ENCODE measurements at regions not wholly inside any gene's neighbourhood (a gene's known extent, or its start where the extent isn't known, plus 50 kb on each side); places are given as distances from the start of the nearest gene placed in this dataset.
A peak's percentile ranks its signal among the peaks of the same experiment; 100 is the strongest.

DNA sequence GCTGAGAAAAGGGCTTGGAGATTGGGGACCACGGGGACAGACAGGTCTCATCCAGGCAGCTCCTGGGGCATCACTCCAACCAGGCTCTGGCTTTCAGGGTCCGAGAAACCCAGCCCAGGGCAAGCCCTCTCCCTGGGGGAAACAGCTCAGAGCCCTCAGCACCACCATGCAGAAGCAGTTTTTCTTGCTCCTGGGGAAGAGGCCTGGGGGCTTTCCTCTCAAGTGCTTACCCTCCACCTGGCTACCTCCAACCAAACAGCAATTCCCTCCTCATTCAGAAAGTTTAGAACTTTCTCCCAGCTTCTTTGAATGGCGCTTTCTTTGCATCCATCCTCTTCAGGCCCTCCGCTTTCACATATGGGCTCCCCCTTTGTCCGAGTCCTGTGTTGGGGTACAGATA is 110.4 kb upstream of the PHACTR3 start:
- 80 to 91% (median 88%) methylated on average over 5 of the region's 5 CpGs for WGBS, 5 donors
- DNase-seq = no peak
- intact Hi-C loops (cut with DNase I; ENCODE audit: low total_unique reads) = loop anchor here (10.0 kb wide), 1 partner anchor 269 kb away; no protein-coding TSS in a partner anchor
- Histone ChIP-seq H3K36me3 (no peaks in the 10 kb centered on the region), H3K27ac (no peak overlapping the region), H3K9me3 (peaks cover 0 to under 1% (median 0%) of the 10 kb centered on the region in 8 donors), H3K4me3 (no peak overlapping the region), H3K27me3 (replicated peaks in 1 of 7) (peaks cover 0 to 50% (median 10%) of the 10 kb centered on the region in 7 donors), H3K4me1 (peaks cover 0 to 5% (median 0%) of the 10 kb centered on the region in 6 donors)
- TF ChIP-seq, protein P1, sequence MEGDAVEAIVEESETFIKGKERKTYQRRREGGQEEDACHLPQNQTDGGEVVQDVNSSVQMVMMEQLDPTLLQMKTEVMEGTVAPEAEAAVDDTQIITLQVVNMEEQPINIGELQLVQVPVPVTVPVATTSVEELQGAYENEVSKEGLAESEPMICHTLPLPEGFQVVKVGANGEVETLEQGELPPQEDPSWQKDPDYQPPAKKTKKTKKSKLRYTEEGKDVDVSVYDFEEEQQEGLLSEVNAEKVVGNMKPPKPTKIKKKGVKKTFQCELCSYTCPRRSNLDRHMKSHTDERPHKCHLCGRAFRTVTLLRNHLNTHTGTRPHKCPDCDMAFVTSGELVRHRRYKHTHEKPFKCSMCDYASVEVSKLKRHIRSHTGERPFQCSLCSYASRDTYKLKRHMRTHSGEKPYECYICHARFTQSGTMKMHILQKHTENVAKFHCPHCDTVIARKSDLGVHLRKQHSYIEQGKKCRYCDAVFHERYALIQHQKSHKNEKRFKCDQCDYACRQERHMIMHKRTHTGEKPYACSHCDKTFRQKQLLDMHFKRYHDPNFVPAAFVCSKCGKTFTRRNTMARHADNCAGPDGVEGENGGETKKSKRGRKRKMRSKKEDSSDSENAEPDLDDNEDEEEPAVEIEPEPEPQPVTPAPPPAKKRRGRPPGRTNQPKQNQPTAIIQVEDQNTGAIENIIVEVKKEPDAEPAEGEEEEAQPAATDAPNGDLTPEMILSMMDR (IDR thresholded peaks at IDR 0.05 in 8 of 11, conservative IDR thresholded peaks at IDR 0.05 in 3 of 11) = no peak
- no peak for TF ChIP-seq POLR2AphosphoS5 (IDR thresholded peaks at IDR 0.05)
- no peak for TF ChIP-seq POLR2A (IDR thresholded peaks at IDR 0.05)

DNA sequence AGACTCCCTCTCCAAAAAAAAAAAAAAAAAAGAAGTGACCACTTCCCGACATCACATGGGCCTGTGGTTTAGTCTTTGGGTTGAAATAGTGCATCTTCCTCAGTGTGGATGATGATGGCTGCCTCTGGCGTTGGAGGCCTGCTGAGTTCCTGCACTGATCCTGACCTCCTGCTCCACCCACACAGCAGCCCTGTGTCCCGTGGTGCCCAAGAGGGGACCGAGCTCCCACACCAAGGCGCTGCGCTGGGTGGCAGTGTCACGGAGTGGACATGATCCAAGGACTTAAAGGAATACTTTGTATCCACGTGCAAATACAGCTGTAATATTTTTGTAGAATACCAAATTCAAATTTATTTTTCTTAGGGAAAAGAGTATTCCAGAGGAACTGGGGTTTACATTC is 109.2 kb upstream of the PHACTR3 start:
- no peaks in the 10 kb centered on the region for H3K36me3 ChIP-seq
- 76 to 82% (median 79%) methylated on average over 8 of the region's 8 CpGs for WGBS, 5 donors
- no peak overlapping the region for H3K4me3 ChIP-seq
- peaks cover 0 to 12% (median 4%) of the 10 kb centered on the region in 8 donors for H3K9me3 ChIP-seq
- TF ChIP-seq POLR2A (IDR thresholded peaks at IDR 0.05) = no peak
- TF ChIP-seq POLR2AphosphoS5 (IDR thresholded peaks at IDR 0.05) = no peak
- TF ChIP-seq, protein P1 (IDR thresholded peaks at IDR 0.05 in 8 of 11, conservative IDR thresholded peaks at IDR 0.05 in 3 of 11) = no peak
- DNase-seq = no peak
- H3K27ac ChIP-seq = no peak overlapping the region
- intact Hi-C loops (cut with DNase I; ENCODE audit: low total_unique reads) = loop anchor here (5.0 to 10.0 kb wide), 2 partner anchors 270 to 628 kb away; no protein-coding TSS in a partner anchor
- H3K4me1 ChIP-seq = peaks cover 0 to 5% (median 0%) of the 10 kb centered on the region in 6 donors
- peaks cover 0 to 54% (median 10%) of the 10 kb centered on the region in 7 donors for H3K27me3 ChIP-seq (replicated peaks in 1 of 7)

DNA sequence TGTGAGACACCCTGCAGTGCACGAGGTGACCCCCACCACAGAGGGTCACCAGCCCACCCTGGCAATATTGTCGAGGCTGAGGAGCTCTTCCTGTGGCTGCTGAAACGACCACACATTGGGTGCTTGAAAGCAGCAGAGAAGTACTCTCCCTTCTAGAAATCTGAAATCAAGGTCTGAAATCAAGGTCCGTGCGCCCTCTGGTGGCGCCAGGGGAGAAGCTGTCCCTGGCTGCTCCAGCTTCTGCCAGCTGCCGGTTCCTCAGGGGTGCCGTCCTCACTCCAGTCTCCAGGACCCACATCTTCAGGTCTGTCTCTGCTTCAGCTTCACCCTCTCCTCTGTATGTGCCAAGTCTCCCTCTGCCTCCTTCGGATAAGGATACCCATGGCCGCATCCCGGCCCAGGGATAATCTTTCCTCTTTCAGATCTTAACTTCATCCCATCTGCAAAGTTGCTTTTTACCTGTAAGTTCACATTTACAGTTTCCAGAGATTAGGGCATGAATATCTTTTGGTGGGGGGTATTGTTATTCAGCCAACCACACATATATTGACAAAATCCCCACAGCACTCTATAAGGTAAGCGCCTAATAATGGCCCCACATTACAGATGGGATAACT is 108.3 kb upstream of the PHACTR3 start:
- peaks cover 0 to 54% (median 10%) of the 10 kb centered on the region in 7 donors for H3K27me3 ChIP-seq (replicated peaks in 1 of 7)
- DNase-seq = peak; percentile 87
- H3K9me3 ChIP-seq = peaks cover 0 to 14% (median 4%) of the 10 kb centered on the region in 8 donors
- peaks cover 0 to 5% (median 0%) of the 10 kb centered on the region in 6 donors for H3K4me1 ChIP-seq
- WGBS, 5 donors = 11 to 17% (median 12%) methylated on average over 7 to 12 of the region's 12 CpGs
- intact Hi-C loops (cut with DNase I; ENCODE audit: low total_unique reads) = loop anchor here (5.0 to 10.0 kb wide), 2 partner anchors 271 to 629 kb away; no protein-coding TSS in a partner anchor
- no peak overlapping the region for H3K27ac ChIP-seq
- no peak overlapping the region for H3K4me3 ChIP-seq
- H3K36me3 ChIP-seq = no peaks in the 10 kb centered on the region
- TF ChIP-seq, protein P1 (IDR thresholded peaks at IDR 0.05 in 8 of 11, conservative IDR thresholded peaks at IDR 0.05 in 3 of 11) = peak; percentile 31 to 94 (median 82)
- TF ChIP-seq POLR2AphosphoS5 (IDR thresholded peaks at IDR 0.05) (no peak), POLR2A (IDR thresholded peaks at IDR 0.05) (no peak)

DNA sequence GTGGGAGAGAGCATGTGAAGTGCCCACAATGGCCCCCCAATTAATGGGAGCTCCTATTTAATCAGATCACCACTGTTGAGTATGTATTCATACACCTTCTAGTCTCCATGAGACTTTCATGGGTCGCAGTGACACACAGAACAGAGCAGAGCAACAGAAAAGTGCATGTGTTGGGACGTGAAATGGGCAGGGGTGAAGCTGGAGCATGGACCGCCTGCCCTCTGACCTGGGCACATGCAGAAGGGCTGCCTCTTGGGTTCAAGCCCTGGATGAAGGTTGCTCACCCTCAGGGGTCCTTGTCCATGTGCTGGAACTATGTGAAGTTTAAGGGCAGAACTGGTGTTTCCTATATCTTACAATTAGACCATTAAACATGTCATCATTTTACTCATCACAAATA is 106.0 kb upstream of the PHACTR3 start:
- H3K4me3 ChIP-seq = no peak overlapping the region
- TF ChIP-seq, protein P1 (IDR thresholded peaks at IDR 0.05 in 8 of 11, conservative IDR thresholded peaks at IDR 0.05 in 3 of 11) = no peak
- TF ChIP-seq POLR2AphosphoS5 (IDR thresholded peaks at IDR 0.05) (no peak), POLR2A (IDR thresholded peaks at IDR 0.05) (no peak)
- peaks cover 0 to 60% (median 10%) of the 10 kb centered on the region in 7 donors for H3K27me3 ChIP-seq (replicated peaks in 1 of 7)
- intact Hi-C loops (cut with DNase I; ENCODE audit: low total_unique reads) = loop anchor here (5.0 to 10.0 kb wide), 2 partner anchors 273 to 631 kb away; no protein-coding TSS in a partner anchor
- WGBS, 5 donors = 79 to 93% (median 90%) methylated on average over 3 of the region's 3 CpGs
- no peak overlapping the region for H3K27ac ChIP-seq
- peaks cover 0 to 14% (median 4%) of the 10 kb centered on the region in 8 donors for H3K9me3 ChIP-seq
- DNase-seq = no peak
- H3K36me3 ChIP-seq = no peaks in the 10 kb centered on the region
- peaks cover 0 to 5% (median 0%) of the 10 kb centered on the region in 6 donors for H3K4me1 ChIP-seq
